ENCODE measurements at regions not wholly inside any gene's neighbourhood (a gene's known extent, or its start where the extent isn't known, plus 50 kb on each side); places are given as distances from the start of the nearest gene placed in this dataset.

GRCh38 chr18:76765649-76766048, 56.7 kb upstream of the ZNF236 start:
- TF ChIP-seq EZH2 (IDR thresholded peaks at IDR 0.05; ENCODE audit: insufficient read depth, poor library complexity, severe bottlenecking) (no peak), EZH2phosphoT487 (IDR thresholded peaks at IDR 0.05; ENCODE audit: insufficient read depth, low read depth) (no peak)
